ENCODE measurements at regions not wholly inside any gene's neighbourhood (a gene's known extent, or its start where the extent isn't known, plus 50 kb on each side); places are given as distances from the start of the nearest gene placed in this dataset.

GRCh38 chr5:165526357-165526756 is 2020.9 kb downstream of the MAT2B start:
- Histone ChIP-seq H3K4ac (ENCODE audit: low read depth in 1 of 2, low read length in 2 of 2) (no peak overlapping the region), H3K4me2 (ENCODE audit: low read length, poor library complexity, severe bottlenecking) (no peak overlapping the region), H3K4me1 (ENCODE audit: control insufficient read depth, insufficient read depth, low read depth, low read length) (no peaks in the 10 kb centered on the region), H3K18ac (ENCODE audit: low read depth in 1 of 2, low read length in 2 of 2) (no peak overlapping the region), H3K9ac (ENCODE audit: low read length) (no peak overlapping the region), H2AFZ (ENCODE audit: low read depth, low read length) (no peak overlapping the region), H2AK5ac (ENCODE audit: low read length, severe bottlenecking) (no peak overlapping the region), H3K27ac (ENCODE audit: low read length, poor library complexity, severe bottlenecking) (no peak overlapping the region), H3K14ac (ENCODE audit: low read length in 2 of 2) (no peak overlapping the region), H2BK15ac (ENCODE audit: low read depth, poor library complexity, severe bottlenecking) (no peak overlapping the region), H3K36me3 (ENCODE audit: control insufficient read depth in 1 of 2, insufficient read depth in 2 of 2, low read depth in 1 of 2, low read length in 2 of 2) (no peaks in the 10 kb centered on the region), H3K27me3 (ENCODE audit: control insufficient read depth in 1 of 2, insufficient read depth in 1 of 2, low read length in 2 of 2) (no peaks in the 10 kb centered on the region), H3K4me3 (ENCODE audit: insufficient read depth in 1 of 2, low read depth in 1 of 2, low read length in 2 of 2) (no peak overlapping the region), H3K23ac (ENCODE audit: low read length in 2 of 2) (no peak overlapping the region), H3K9me3 (ENCODE audit: control insufficient read depth, low read length) (peaks cover 35% of the 10 kb centered on the region), H2BK5ac (ENCODE audit: low read depth, low read length, poor library complexity, severe bottlenecking) (no peak overlapping the region), H3K79me1 (replicated peaks; ENCODE audit: low read length, poor library complexity, severe bottlenecking) (no peaks in the 10 kb centered on the region), H4K91ac (ENCODE audit: low read length) (no peak overlapping the region), H4K8ac (ENCODE audit: low read length) (no peak overlapping the region), H2BK12ac (ENCODE audit: low read length in 2 of 2) (no peak overlapping the region), H2BK120ac (ENCODE audit: low read depth, low read length) (no peak overlapping the region)
- WGBS = 100% methylated on average over 2 of the region's 3 CpGs
- DNase-seq = no peak

GRCh38 chr5:165527577-165527976 is 2022.2 kb downstream of the MAT2B start:
- no peaks in the 10 kb centered on the region for H3K36me3 ChIP-seq (ENCODE audit: control insufficient read depth in 1 of 2, insufficient read depth in 2 of 2, low read depth in 1 of 2, low read length in 2 of 2)
- H3K4ac ChIP-seq (ENCODE audit: low read depth in 1 of 2, low read length in 2 of 2) = no peak overlapping the region
- no peak overlapping the region for H3K27ac ChIP-seq (ENCODE audit: low read length, poor library complexity, severe bottlenecking)
- no peak overlapping the region for H3K4me3 ChIP-seq (ENCODE audit: insufficient read depth in 1 of 2, low read depth in 1 of 2, low read length in 2 of 2)
- WGBS = 92% methylated on average over 3 of the region's 4 CpGs
- no peak overlapping the region for H3K4me2 ChIP-seq (ENCODE audit: low read length, poor library complexity, severe bottlenecking)
- H3K79me1 ChIP-seq (replicated peaks; ENCODE audit: low read length, poor library complexity, severe bottlenecking) = no peaks in the 10 kb centered on the region
- no peak overlapping the region for H3K23ac ChIP-seq (ENCODE audit: low read length in 2 of 2)
- no peak overlapping the region for H4K91ac ChIP-seq (ENCODE audit: low read length)
- H3K9ac ChIP-seq (ENCODE audit: low read length) = no peak overlapping the region
- H3K14ac ChIP-seq (ENCODE audit: low read length in 2 of 2) = no peak overlapping the region
- peaks cover 35% of the 10 kb centered on the region for H3K9me3 ChIP-seq (ENCODE audit: control insufficient read depth, low read length)
- H2BK15ac ChIP-seq (ENCODE audit: low read depth, poor library complexity, severe bottlenecking) = no peak overlapping the region
- H2BK5ac ChIP-seq (ENCODE audit: low read depth, low read length, poor library complexity, severe bottlenecking) = no peak overlapping the region
- H2AK5ac ChIP-seq (ENCODE audit: low read length, severe bottlenecking) = no peak overlapping the region
- no peak for DNase-seq
- H2AFZ ChIP-seq (ENCODE audit: low read depth, low read length) = no peak overlapping the region
- no peak overlapping the region for H3K18ac ChIP-seq (ENCODE audit: low read depth in 1 of 2, low read length in 2 of 2)
- no peaks in the 10 kb centered on the region for H3K27me3 ChIP-seq (ENCODE audit: control insufficient read depth in 1 of 2, insufficient read depth in 1 of 2, low read length in 2 of 2)
- no peak overlapping the region for H2BK12ac ChIP-seq (ENCODE audit: low read length in 2 of 2)
- no peaks in the 10 kb centered on the region for H3K4me1 ChIP-seq (ENCODE audit: control insufficient read depth, insufficient read depth, low read depth, low read length)
- no peak overlapping the region for H4K8ac ChIP-seq (ENCODE audit: low read length)
- H2BK120ac ChIP-seq (ENCODE audit: low read depth, low read length) = no peak overlapping the region

GRCh38 chr5:165538065-165538464 is 2032.6 kb downstream of the MAT2B start:
- Histone ChIP-seq H2AK5ac (ENCODE audit: low read length, severe bottlenecking) (no peak overlapping the region), H3K23ac (ENCODE audit: low read length in 2 of 2) (no peak overlapping the region), H3K9me3 (ENCODE audit: control insufficient read depth, low read length) (peaks cover 3% of the 10 kb centered on the region), H2BK12ac (ENCODE audit: low read length in 2 of 2) (no peak overlapping the region), H3K27me3 (ENCODE audit: control insufficient read depth in 1 of 2, insufficient read depth in 1 of 2, low read length in 2 of 2) (no peaks in the 10 kb centered on the region), H3K9ac (ENCODE audit: low read length) (no peak overlapping the region), H3K4ac (ENCODE audit: low read depth in 1 of 2, low read length in 2 of 2) (no peak overlapping the region), H2BK15ac (ENCODE audit: low read depth, poor library complexity, severe bottlenecking) (no peak overlapping the region), H3K36me3 (ENCODE audit: control insufficient read depth in 1 of 2, insufficient read depth in 2 of 2, low read depth in 1 of 2, low read length in 2 of 2) (no peaks in the 10 kb centered on the region), H2AFZ (ENCODE audit: low read depth, low read length) (no peak overlapping the region), H3K14ac (ENCODE audit: low read length in 2 of 2) (no peak overlapping the region), H3K4me3 (ENCODE audit: insufficient read depth in 1 of 2, low read depth in 1 of 2, low read length in 2 of 2) (no peak overlapping the region), H4K8ac (ENCODE audit: low read length) (no peak overlapping the region), H2BK5ac (ENCODE audit: low read depth, low read length, poor library complexity, severe bottlenecking) (no peak overlapping the region), H2BK120ac (ENCODE audit: low read depth, low read length) (no peak overlapping the region), H3K79me1 (replicated peaks; ENCODE audit: low read length, poor library complexity, severe bottlenecking) (no peaks in the 10 kb centered on the region), H3K18ac (ENCODE audit: low read depth in 1 of 2, low read length in 2 of 2) (no peak overlapping the region), H3K4me1 (ENCODE audit: control insufficient read depth, insufficient read depth, low read depth, low read length) (peaks cover 1% of the 10 kb centered on the region), H4K91ac (ENCODE audit: low read length) (no peak overlapping the region), H3K4me2 (ENCODE audit: low read length, poor library complexity, severe bottlenecking) (no peak overlapping the region), H3K27ac (ENCODE audit: low read length, poor library complexity, severe bottlenecking) (no peak overlapping the region)
- peak; percentile 16 for DNase-seq

GRCh38 chr5:165559645-165560044 is 2054.2 kb downstream of the MAT2B start:
- H3K14ac ChIP-seq (ENCODE audit: low read length in 2 of 2) = no peak overlapping the region
- H2BK12ac ChIP-seq (ENCODE audit: low read length in 2 of 2) = no peak overlapping the region
- no peaks in the 10 kb centered on the region for H3K4me1 ChIP-seq (ENCODE audit: control insufficient read depth, insufficient read depth, low read depth, low read length)
- H2BK15ac ChIP-seq (ENCODE audit: low read depth, poor library complexity, severe bottlenecking) = no peak overlapping the region
- H2BK5ac ChIP-seq (ENCODE audit: low read depth, low read length, poor library complexity, severe bottlenecking) = no peak overlapping the region
- no peak overlapping the region for H2AK5ac ChIP-seq (ENCODE audit: low read length, severe bottlenecking)
- H3K79me1 ChIP-seq (replicated peaks; ENCODE audit: low read length, poor library complexity, severe bottlenecking) = no peaks in the 10 kb centered on the region
- no peak overlapping the region for H3K4me3 ChIP-seq (ENCODE audit: insufficient read depth in 1 of 2, low read depth in 1 of 2, low read length in 2 of 2)
- H3K4ac ChIP-seq (ENCODE audit: low read depth in 1 of 2, low read length in 2 of 2) = no peak overlapping the region
- H3K27me3 ChIP-seq (ENCODE audit: control insufficient read depth in 1 of 2, insufficient read depth in 1 of 2, low read length in 2 of 2) = no peaks in the 10 kb centered on the region
- H3K18ac ChIP-seq (ENCODE audit: low read depth in 1 of 2, low read length in 2 of 2) = no peak overlapping the region
- no peak overlapping the region for H3K27ac ChIP-seq (ENCODE audit: low read length, poor library complexity, severe bottlenecking)
- no peak overlapping the region for H3K23ac ChIP-seq (ENCODE audit: low read length in 2 of 2)
- WGBS = 92% methylated on average over 3 of the region's 3 CpGs
- H2BK120ac ChIP-seq (ENCODE audit: low read depth, low read length) = no peak overlapping the region
- H3K36me3 ChIP-seq (ENCODE audit: control insufficient read depth in 1 of 2, insufficient read depth in 2 of 2, low read depth in 1 of 2, low read length in 2 of 2) = no peaks in the 10 kb centered on the region
- no peak overlapping the region for H3K9ac ChIP-seq (ENCODE audit: low read length)
- no peak overlapping the region for H2AFZ ChIP-seq (ENCODE audit: low read depth, low read length)
- H4K8ac ChIP-seq (ENCODE audit: low read length) = no peak overlapping the region
- no peak overlapping the region for H3K4me2 ChIP-seq (ENCODE audit: low read length, poor library complexity, severe bottlenecking)
- no peak for DNase-seq
- H4K91ac ChIP-seq (ENCODE audit: low read length) = no peak overlapping the region
- H3K9me3 ChIP-seq (ENCODE audit: control insufficient read depth, low read length) = no peaks in the 10 kb centered on the region
